ENCODE measurements at regions not wholly inside any gene's neighbourhood (a gene's known extent, or its start where the extent isn't known, plus 50 kb on each side); places are given as distances from the start of the nearest gene placed in this dataset.

GRCh38 chr16:6898896-6899295, 433.7 kb upstream of the RBFOX1 start:
- no peak for TF ChIP-seq ATF2 (CRISPR knock-in tag; IDR thresholded peaks at IDR 0.05)
- TF ChIP-seq ZBTB49 (CRISPR knock-in tag; IDR thresholded peaks at IDR 0.05; ENCODE audit: borderline replicate concordance) = no peak
- TF ChIP-seq ZNF75D (CRISPR knock-in tag; IDR thresholded peaks at IDR 0.05; ENCODE audit: borderline replicate concordance) = no peak

All from HepG2 (cell line).